NCI-H774 (cell line): ENCODE measurements at regions not wholly inside any gene's neighbourhood (a gene's known extent, or its start where the extent isn't known, plus 50 kb on each side); places are given as distances from the start of the nearest gene placed in this dataset.

Experiments used
- DNase-seq: peaks from one replicate; lab custom pipeline; 2025; lab: John Stamatoyannopoulos, UW

- DNase-seq: no peak
These were observed 240.7 kb upstream of the C1orf174 start for GRCh38 chr1:4140821-4141220.

GRCh38 chr1:4144349-4144971 lies 244.4 kb upstream of the C1orf174 start:
- no peak for DNase-seq

- DNase-seq: no peak
These were observed 246.0 kb upstream of the C1orf174 start for GRCh38 chr1:4146101-4146500.

- no peak for DNase-seq
These were observed 246.5 kb upstream of the C1orf174 start for GRCh38 chr1:4146614-4147013.

GRCh38 chr1:4147509-4147908 lies 247.4 kb upstream of the C1orf174 start:
- DNase-seq: no peak

GRCh38 chr1:4149281-4149680 lies 249.2 kb upstream of the C1orf174 start:
- no peak for DNase-seq

- DNase-seq: no peak
These were observed 249.8 kb upstream of the C1orf174 start for GRCh38 chr1:4149831-4150230.

- DNase-seq: no peak
These were observed 250.2 kb upstream of the C1orf174 start for GRCh38 chr1:4150262-4150661.

GRCh38 chr1:4152266-4152665 lies 252.2 kb upstream of the C1orf174 start:
- DNase-seq: no peak

- no peak for DNase-seq
These were observed 253.5 kb upstream of the C1orf174 start for GRCh38 chr1:4153571-4153970.

GRCh38 chr1:4156241-4156973 lies 256.3 kb upstream of the C1orf174 start:
- no peak for DNase-seq

GRCh38 chr1:4160181-4160580 lies 260.1 kb upstream of the C1orf174 start:
- DNase-seq: no peak

- DNase-seq: no peak
These were observed 261.4 kb upstream of the C1orf174 start for GRCh38 chr1:4161366-4162006.

- no peak for DNase-seq
These were observed 264.9 kb upstream of the C1orf174 start for GRCh38 chr1:4164965-4165364.

- DNase-seq: no peak
These were observed 265.7 kb upstream of the C1orf174 start for GRCh38 chr1:4165686-4166300.

GRCh38 chr1:4166713-4167112 lies 266.6 kb upstream of the C1orf174 start:
- DNase-seq: no peak

- no peak for DNase-seq
These were observed 269.9 kb upstream of the C1orf174 start for GRCh38 chr1:4169991-4170390.

GRCh38 chr1:4170548-4171340 lies 270.7 kb upstream of the C1orf174 start:
- DNase-seq: no peak

- DNase-seq: no peak
These were observed 271.7 kb upstream of the C1orf174 start for GRCh38 chr1:4171480-4172450.

- DNase-seq: no peak
These were observed 272.9 kb upstream of the C1orf174 start for GRCh38 chr1:4172644-4173599.
